ENCODE measurements at regions not wholly inside any gene's neighbourhood (a gene's known extent, or its start where the extent isn't known, plus 50 kb on each side); places are given as distances from the start of the nearest gene placed in this dataset.
"Not testable (repeated sequence)": the region's sequence is repeated elsewhere in the genome, so short reads cannot be mapped to it uniquely, and the experiment has no call there.

GRCh38 chr6:112946051-112946450 lies 598.9 kb downstream of the RFPL4B start:
- H3F3A ChIP-seq (replicated peaks; ENCODE audit: insufficient read depth), result peaks cover 5% of the 10 kb centered on the region
- H3K4me3 ChIP-seq (ENCODE audit: low read depth in 2 of 2, low read length in 1 of 2), result no peak overlapping the region
- TF ChIP-seq, protein P1, sequence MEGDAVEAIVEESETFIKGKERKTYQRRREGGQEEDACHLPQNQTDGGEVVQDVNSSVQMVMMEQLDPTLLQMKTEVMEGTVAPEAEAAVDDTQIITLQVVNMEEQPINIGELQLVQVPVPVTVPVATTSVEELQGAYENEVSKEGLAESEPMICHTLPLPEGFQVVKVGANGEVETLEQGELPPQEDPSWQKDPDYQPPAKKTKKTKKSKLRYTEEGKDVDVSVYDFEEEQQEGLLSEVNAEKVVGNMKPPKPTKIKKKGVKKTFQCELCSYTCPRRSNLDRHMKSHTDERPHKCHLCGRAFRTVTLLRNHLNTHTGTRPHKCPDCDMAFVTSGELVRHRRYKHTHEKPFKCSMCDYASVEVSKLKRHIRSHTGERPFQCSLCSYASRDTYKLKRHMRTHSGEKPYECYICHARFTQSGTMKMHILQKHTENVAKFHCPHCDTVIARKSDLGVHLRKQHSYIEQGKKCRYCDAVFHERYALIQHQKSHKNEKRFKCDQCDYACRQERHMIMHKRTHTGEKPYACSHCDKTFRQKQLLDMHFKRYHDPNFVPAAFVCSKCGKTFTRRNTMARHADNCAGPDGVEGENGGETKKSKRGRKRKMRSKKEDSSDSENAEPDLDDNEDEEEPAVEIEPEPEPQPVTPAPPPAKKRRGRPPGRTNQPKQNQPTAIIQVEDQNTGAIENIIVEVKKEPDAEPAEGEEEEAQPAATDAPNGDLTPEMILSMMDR (IDR thresholded peaks at IDR 0.05), result no peak
- TF ChIP-seq CHD2 (IDR thresholded peaks at IDR 0.05; ENCODE audit: low read length, partially characterized antibody), result no peak
- TF ChIP-seq JUND (IDR thresholded peaks at IDR 0.05), result no peak
- no peak for TF ChIP-seq MAX (IDR thresholded peaks at IDR 0.05; ENCODE audit: low read depth)
- peak; percentile 11; the same call in 1 of the 2 replicates for TF ChIP-seq FOSL2 (IDR thresholded peaks at IDR 0.05; ENCODE audit: borderline replicate concordance, low read depth)
- TF ChIP-seq ELF1 (IDR thresholded peaks at IDR 0.05), result no peak
- no peaks in the 10 kb centered on the region for H3K36me3 ChIP-seq (replicated peaks in 1 of 2; ENCODE audit: control insufficient read depth in 1 of 2, insufficient read depth in 2 of 2, low read length in 1 of 2)
- H3K9me2 ChIP-seq, result no peaks in the 10 kb centered on the region
- no peak overlapping the region for H2AFZ ChIP-seq (ENCODE audit: low read depth)
- ChIA-PET CTCF (no interaction called here), POLR2A (no interaction called here)
- no peak for DNase-seq
- no peaks in the 10 kb centered on the region for H3K27me3 ChIP-seq (ENCODE audit: insufficient read depth)
- no peaks in the 10 kb centered on the region; a peak in 1 of 4 replicates for H3K4me1 ChIP-seq (ENCODE audit: control insufficient read depth in 1 of 2, insufficient read depth in 2 of 2, low read depth in 1 of 2, low read length in 1 of 2)
- WGBS (ENCODE audit: low lambda C conversion rate), result 70% methylated on average over 3 of the region's 3 CpGs
- no peaks in the 10 kb centered on the region for H3K79me2 ChIP-seq (ENCODE audit: insufficient read depth)
- H3K9ac ChIP-seq, result no peak overlapping the region
- H3K9me3 ChIP-seq, result no peaks in the 10 kb centered on the region
- no peaks in the 10 kb centered on the region for H4K20me1 ChIP-seq (ENCODE audit: insufficient read depth)
- H3K27ac ChIP-seq (ENCODE audit: low read depth in 2 of 2, low read length in 1 of 2), result peak overlapping the region in 1 of 2 experiments; percentile 47; a peak in 1 of 4 replicates
- no peak overlapping the region for H3K4me2 ChIP-seq

DNA sequence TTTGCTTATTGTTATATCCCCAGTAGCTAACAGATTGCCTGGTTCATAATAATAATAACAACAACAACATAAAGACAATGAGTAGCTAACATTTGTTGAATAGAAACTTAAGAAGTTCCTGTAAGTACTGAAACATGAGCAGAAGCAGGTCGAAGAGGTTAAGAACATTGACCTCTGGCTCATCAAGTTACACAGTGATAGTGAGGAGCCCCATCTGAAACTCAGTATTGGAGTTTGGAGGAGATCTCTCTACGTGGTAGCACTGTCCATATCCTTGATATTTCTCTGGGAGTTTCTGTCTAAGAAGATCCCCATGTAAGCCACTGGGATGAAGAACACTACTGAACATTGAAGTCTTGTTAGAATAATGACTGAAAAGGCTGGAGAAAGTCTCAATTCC lies 600.4 kb downstream of the RFPL4B start:
- H3K9ac ChIP-seq, result no peak overlapping the region
- CTCF ChIA-PET, result interaction anchor here (1.3 kb wide), 1 partner anchor 911 kb away, joined by 3 read pairs; no protein-coding TSS in a partner anchor
- H3K4me2 ChIP-seq, result no peak overlapping the region
- no peak overlapping the region for H3K27ac ChIP-seq (ENCODE audit: low read depth in 2 of 2, low read length in 1 of 2)
- H3K27me3 ChIP-seq (ENCODE audit: insufficient read depth), result no peaks in the 10 kb centered on the region
- H3K79me2 ChIP-seq (ENCODE audit: insufficient read depth), result no peaks in the 10 kb centered on the region
- TF ChIP-seq JUND (IDR thresholded peaks at IDR 0.05) (no peak), EZH2phosphoT487 (IDR thresholded peaks at IDR 0.05; ENCODE audit: borderline replicate concordance, low read depth) (no peak)
- TF ChIP-seq, protein P2, sequence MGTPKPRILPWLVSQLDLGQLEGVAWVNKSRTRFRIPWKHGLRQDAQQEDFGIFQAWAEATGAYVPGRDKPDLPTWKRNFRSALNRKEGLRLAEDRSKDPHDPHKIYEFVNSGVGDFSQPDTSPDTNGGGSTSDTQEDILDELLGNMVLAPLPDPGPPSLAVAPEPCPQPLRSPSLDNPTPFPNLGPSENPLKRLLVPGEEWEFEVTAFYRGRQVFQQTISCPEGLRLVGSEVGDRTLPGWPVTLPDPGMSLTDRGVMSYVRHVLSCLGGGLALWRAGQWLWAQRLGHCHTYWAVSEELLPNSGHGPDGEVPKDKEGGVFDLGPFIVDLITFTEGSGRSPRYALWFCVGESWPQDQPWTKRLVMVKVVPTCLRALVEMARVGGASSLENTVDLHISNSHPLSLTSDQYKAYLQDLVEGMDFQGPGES (IDR thresholded peaks at IDR 0.05; ENCODE audit: low read depth, low read length), result no peak
- WGBS (ENCODE audit: low lambda C conversion rate), result 74% methylated on average over 2 of the region's 2 CpGs
- peaks cover 6% of the 10 kb centered on the region for H3F3A ChIP-seq (replicated peaks; ENCODE audit: insufficient read depth)
- H3K9me3 ChIP-seq, result no peaks in the 10 kb centered on the region
- no peak for DNase-seq
- no peaks in the 10 kb centered on the region for H3K9me2 ChIP-seq
- POLR2A ChIA-PET, result no interaction called here
- H4K20me1 ChIP-seq (ENCODE audit: insufficient read depth), result no peaks in the 10 kb centered on the region
- H2AFZ ChIP-seq (ENCODE audit: low read depth), result no peak overlapping the region
- no peaks in the 10 kb centered on the region; a peak in 1 of 4 replicates for H3K4me1 ChIP-seq (ENCODE audit: control insufficient read depth in 1 of 2, insufficient read depth in 2 of 2, low read depth in 1 of 2, low read length in 1 of 2)
- H3K4me3 ChIP-seq (ENCODE audit: low read depth in 2 of 2, low read length in 1 of 2), result no peak overlapping the region
- no peaks in the 10 kb centered on the region for H3K36me3 ChIP-seq (replicated peaks in 1 of 2; ENCODE audit: control insufficient read depth in 1 of 2, insufficient read depth in 2 of 2, low read length in 1 of 2)

GRCh38 chr6:112951829-112952228 lies 604.7 kb downstream of the RFPL4B start:
- H4K20me1 ChIP-seq (ENCODE audit: insufficient read depth), result no peaks in the 10 kb centered on the region

DNA sequence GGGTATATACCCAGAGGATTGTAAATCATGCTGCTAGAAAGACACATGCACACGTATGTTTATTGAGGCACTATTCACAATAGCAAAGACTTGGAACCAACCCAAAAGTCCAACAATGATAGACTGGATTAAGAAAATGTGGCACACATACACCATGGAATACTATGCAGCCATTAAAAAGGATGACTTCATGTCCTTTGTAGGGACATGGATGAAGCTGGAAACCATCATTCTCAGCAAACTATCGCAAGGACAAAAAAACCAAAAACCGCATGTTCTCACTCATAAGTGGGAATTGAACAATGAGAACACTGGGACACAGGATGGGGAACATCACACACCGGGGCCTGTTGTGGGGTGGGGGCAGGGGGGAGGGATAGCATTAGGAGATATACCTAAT lies 608.6 kb downstream of the RFPL4B start:
- H3K9me3 ChIP-seq; H4K20me1 ChIP-seq (ENCODE audit: insufficient read depth); H2AFZ ChIP-seq (ENCODE audit: low read depth); DNase-seq; CTCF ChIA-PET; H3K79me2 ChIP-seq (ENCODE audit: insufficient read depth); H3K27me3 ChIP-seq (ENCODE audit: insufficient read depth); H3K9ac ChIP-seq; H3K4me1 ChIP-seq (ENCODE audit: control insufficient read depth in 1 of 2, insufficient read depth in 2 of 2, low read depth in 1 of 2, low read length in 1 of 2); H3K36me3 ChIP-seq (replicated peaks in 1 of 2; ENCODE audit: control insufficient read depth in 1 of 2, insufficient read depth in 2 of 2, low read length in 1 of 2); H3K4me2 ChIP-seq; H3K9me2 ChIP-seq; POLR2A ChIA-PET; H3K4me3 ChIP-seq (ENCODE audit: low read depth in 2 of 2, low read length in 1 of 2): not testable (repeated sequence)
- peak overlapping the region in 1 of 2 experiments; percentile 92; a peak in 1 of 4 replicates for H3K27ac ChIP-seq (ENCODE audit: low read depth in 2 of 2, low read length in 1 of 2)
- peaks cover 20% of the 10 kb centered on the region for H3F3A ChIP-seq (replicated peaks; ENCODE audit: insufficient read depth)
- whole genome bisulfite sequencing (ENCODE audit: low lambda C conversion rate), result 93% methylated on average over 4 of the region's 4 CpGs

More at GRCh38 chr6:112951829-112952228, 604.7 kb downstream of the RFPL4B start:
- 29% methylated on average over 1 of the region's 1 CpG for WGBS (ENCODE audit: low lambda C conversion rate)
- TF ChIP-seq MEF2A (IDR thresholded peaks at IDR 0.05; ENCODE audit: borderline replicate concordance, low read depth), result no peak
- TF ChIP-seq NFIC (IDR thresholded peaks at IDR 0.05; ENCODE audit: borderline replicate concordance), result peak; percentile 51; the same call in 1 of the 2 replicates
- POLR2A ChIA-PET, result no interaction called here
- no peak overlapping the region for H3K9ac ChIP-seq
- H3K27ac ChIP-seq (ENCODE audit: low read depth in 2 of 2, low read length in 1 of 2), result no peak overlapping the region
- peaks cover 12% of the 10 kb centered on the region for H3F3A ChIP-seq (replicated peaks; ENCODE audit: insufficient read depth)
- CTCF ChIA-PET, result interaction anchor here (0.6 kb wide), 1 partner anchor 10 kb away, joined by 3 read pairs; no protein-coding TSS in a partner anchor
- DNase-seq, result no peak
- no peak overlapping the region for H3K4me2 ChIP-seq
- H3K27me3 ChIP-seq (ENCODE audit: insufficient read depth), result no peaks in the 10 kb centered on the region
- no peak overlapping the region for H2AFZ ChIP-seq (ENCODE audit: low read depth)
- H3K36me3 ChIP-seq (replicated peaks in 1 of 2; ENCODE audit: control insufficient read depth in 1 of 2, insufficient read depth in 2 of 2, low read length in 1 of 2), result no peaks in the 10 kb centered on the region
- H3K9me3 ChIP-seq, result no peaks in the 10 kb centered on the region
- no peak overlapping the region for H3K4me3 ChIP-seq (ENCODE audit: low read depth in 2 of 2, low read length in 1 of 2)
- H3K79me2 ChIP-seq (ENCODE audit: insufficient read depth), result no peaks in the 10 kb centered on the region
- no peaks in the 10 kb centered on the region for H3K9me2 ChIP-seq
- H3K4me1 ChIP-seq (ENCODE audit: control insufficient read depth in 1 of 2, insufficient read depth in 2 of 2, low read depth in 1 of 2, low read length in 1 of 2), result peaks cover 0 to under 1% of the 10 kb centered on the region in 2 experiments; a peak in 1 of 4 replicates

Data from SK-N-SH (cell line).